Tibial nerve (tissue), 4 donors: ENCODE measurements at regions not wholly inside any gene's neighbourhood (a gene's known extent, or its start where the extent isn't known, plus 50 kb on each side); places are given as distances from the start of the nearest gene placed in this dataset.

ENCODE experiments used
- CTCF ChIP-seq, 5 experiments: fragments of 200-600 bp in 3 of 5; fragments of 450-650 bp in 2 of 5; sonication (generic) in 3 of 5; IDR thresholded peaks; one replicate each; pipeline ENCODE4 v1.5.1; 2016 to 2019; ENCODE audit warnings: antibody characterized with exemption in 5 of 5, mild to moderate bottlenecking in 3 of 5, moderate library complexity in 2 of 5
- EP300 ChIP-seq, 2 donors: sonication (generic); formaldehyde crosslinking; IDR thresholded peaks; one replicate each; pipeline ENCODE4 v1.6.1; 2017; ENCODE audit warnings: antibody characterized with exemption in 2 of 2, mild to moderate bottlenecking in 1 of 2

- TF ChIP-seq CTCF (IDR thresholded peaks at IDR 0.05) (no peak), EP300 (IDR thresholded peaks at IDR 0.05) (no peak)
Observed at GRCh38 chr3:159339131-159339530, 537.3 kb downstream of the MFSD1 start.
